ENCODE measurements at regions not wholly inside any gene's neighbourhood (a gene's known extent, or its start where the extent isn't known, plus 50 kb on each side); places are given as distances from the start of the nearest gene placed in this dataset.
A peak's percentile ranks its signal among the peaks of the same experiment; 100 is the strongest.

DNA sequence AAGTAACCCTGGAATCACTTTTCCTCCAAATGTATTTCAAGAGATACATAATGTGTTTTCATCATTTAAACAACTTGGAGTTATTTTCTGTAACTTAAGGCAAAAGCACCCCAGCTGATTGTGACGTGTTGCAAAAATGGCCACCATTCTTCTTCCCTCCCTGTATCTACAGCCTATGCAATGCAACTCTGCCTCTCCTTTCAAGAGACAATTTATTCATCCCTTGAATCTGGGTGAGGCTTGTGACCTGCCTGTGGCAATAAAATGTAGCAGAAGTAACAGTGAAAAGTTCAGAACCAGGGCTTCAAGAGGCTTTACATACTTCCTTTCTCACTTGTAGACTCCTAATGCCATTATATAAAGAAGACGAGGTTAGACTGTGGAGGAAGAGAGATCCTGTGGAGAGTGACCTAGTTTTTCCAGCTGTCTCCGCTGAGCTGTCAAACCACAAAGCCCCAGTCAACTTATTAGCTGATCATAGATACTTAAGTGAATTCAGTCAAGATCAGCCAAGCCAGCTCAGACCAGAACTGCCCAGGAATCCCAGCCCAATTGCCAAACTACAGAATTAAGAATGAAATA is 81.0 kb upstream of the KLF3 start:
- TF ChIP-seq, protein P1, sequence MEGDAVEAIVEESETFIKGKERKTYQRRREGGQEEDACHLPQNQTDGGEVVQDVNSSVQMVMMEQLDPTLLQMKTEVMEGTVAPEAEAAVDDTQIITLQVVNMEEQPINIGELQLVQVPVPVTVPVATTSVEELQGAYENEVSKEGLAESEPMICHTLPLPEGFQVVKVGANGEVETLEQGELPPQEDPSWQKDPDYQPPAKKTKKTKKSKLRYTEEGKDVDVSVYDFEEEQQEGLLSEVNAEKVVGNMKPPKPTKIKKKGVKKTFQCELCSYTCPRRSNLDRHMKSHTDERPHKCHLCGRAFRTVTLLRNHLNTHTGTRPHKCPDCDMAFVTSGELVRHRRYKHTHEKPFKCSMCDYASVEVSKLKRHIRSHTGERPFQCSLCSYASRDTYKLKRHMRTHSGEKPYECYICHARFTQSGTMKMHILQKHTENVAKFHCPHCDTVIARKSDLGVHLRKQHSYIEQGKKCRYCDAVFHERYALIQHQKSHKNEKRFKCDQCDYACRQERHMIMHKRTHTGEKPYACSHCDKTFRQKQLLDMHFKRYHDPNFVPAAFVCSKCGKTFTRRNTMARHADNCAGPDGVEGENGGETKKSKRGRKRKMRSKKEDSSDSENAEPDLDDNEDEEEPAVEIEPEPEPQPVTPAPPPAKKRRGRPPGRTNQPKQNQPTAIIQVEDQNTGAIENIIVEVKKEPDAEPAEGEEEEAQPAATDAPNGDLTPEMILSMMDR (IDR thresholded peaks at IDR 0.05; ENCODE audit: low read depth, low read length) = no peak
- no peaks in the 10 kb centered on the region for H3K4me1 ChIP-seq

DNA sequence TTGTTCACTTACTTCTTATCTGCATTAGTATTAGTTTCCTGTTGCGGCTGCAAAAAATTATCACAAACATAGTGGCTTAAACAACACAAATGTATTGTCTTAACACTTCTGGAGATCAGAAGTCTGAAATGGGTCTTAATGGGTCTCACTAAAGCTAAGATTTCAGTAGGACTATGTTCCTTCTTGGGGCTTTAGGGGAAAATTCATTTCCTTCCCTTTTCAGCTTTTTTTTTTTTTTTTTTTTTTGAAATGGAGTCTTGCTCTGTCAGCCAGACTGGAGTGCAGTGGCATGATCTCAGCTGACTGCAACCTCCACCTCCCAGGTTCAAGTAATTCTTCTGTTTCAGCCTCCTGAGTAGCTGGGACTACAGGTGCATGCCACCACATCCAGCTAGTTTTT is 78.1 kb upstream of the KLF3 start:
- TF ChIP-seq, protein P1 (IDR thresholded peaks at IDR 0.05; ENCODE audit: low read depth, low read length) = no peak
- DNase-seq = no peak
- H3K9me3 ChIP-seq = no peaks in the 10 kb centered on the region
- no peaks in the 10 kb centered on the region for H3K27me3 ChIP-seq
- no peak overlapping the region for H3K4me3 ChIP-seq (ENCODE audit: low read depth, low read length)
- H3K36me3 ChIP-seq = no peaks in the 10 kb centered on the region
- no peaks in the 10 kb centered on the region for H3K4me1 ChIP-seq

More for the DNA sequence above, 81.0 kb upstream of the KLF3 start:
- H3K4me3 ChIP-seq (ENCODE audit: low read depth, low read length) = no peak overlapping the region
- no peaks in the 10 kb centered on the region for H3K27me3 ChIP-seq
- no peaks in the 10 kb centered on the region for H3K36me3 ChIP-seq
- no peaks in the 10 kb centered on the region for H3K9me3 ChIP-seq
- no peak for DNase-seq

DNA sequence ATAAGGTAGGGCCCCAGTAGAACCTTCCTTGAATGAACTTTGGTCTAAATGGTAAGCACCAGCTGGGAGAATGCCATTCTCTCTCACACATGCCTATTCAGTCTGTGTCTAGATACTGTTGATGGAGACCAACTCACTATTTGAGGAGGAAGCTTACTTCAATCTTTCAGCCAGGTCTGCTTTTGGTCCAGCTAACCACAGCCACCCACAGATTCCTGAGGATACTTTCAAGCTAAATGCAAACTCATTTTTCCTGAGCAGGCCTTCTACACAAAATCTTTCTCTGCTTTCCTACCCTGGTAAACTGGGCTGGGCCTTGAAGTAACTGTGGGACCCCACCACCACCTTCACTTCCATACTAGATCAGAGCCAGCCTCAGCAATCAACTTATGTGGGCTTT is 76.9 kb upstream of the KLF3 start:
- no peak for DNase-seq
- no peaks in the 10 kb centered on the region for H3K27me3 ChIP-seq

DNA sequence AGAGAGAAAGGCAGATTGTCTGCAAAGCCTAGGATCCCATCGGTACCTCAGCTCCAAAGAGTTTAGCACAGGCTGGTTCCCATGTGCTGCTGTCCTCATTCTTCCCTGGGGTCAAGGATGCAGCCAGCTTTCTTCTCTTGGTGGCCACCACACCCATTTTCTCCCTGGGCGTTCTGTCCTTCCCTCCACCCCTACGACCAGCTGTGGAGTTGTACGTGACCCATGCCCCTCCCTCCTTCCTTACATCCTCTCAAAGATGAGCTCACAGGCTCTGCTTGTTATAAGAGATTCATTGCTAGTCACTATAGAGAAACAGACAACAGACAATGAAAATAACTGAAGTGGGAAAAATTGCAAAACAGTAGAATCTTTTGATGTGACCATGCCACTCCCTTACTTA is 74.0 kb upstream of the KLF3 start:
- no peaks in the 10 kb centered on the region for H3K27me3 ChIP-seq
- TF ChIP-seq, protein P1 (IDR thresholded peaks at IDR 0.05; ENCODE audit: low read depth, low read length) = no peak
- DNase-seq = no peak
- no peaks in the 10 kb centered on the region; the same call in 1 of the 2 replicates for H3K4me1 ChIP-seq
- H3K9me3 ChIP-seq = no peaks in the 10 kb centered on the region
- H3K4me3 ChIP-seq (ENCODE audit: low read depth, low read length) = no peak overlapping the region
- H3K36me3 ChIP-seq = no peaks in the 10 kb centered on the region

More for the DNA sequence above, 76.9 kb upstream of the KLF3 start:
- no peaks in the 10 kb centered on the region for H3K9me3 ChIP-seq
- no peaks in the 10 kb centered on the region for H3K36me3 ChIP-seq
- TF ChIP-seq, protein P1 (IDR thresholded peaks at IDR 0.05; ENCODE audit: low read depth, low read length) = no peak
- no peaks in the 10 kb centered on the region for H3K4me1 ChIP-seq
- no peak overlapping the region for H3K4me3 ChIP-seq (ENCODE audit: low read depth, low read length)

DNA sequence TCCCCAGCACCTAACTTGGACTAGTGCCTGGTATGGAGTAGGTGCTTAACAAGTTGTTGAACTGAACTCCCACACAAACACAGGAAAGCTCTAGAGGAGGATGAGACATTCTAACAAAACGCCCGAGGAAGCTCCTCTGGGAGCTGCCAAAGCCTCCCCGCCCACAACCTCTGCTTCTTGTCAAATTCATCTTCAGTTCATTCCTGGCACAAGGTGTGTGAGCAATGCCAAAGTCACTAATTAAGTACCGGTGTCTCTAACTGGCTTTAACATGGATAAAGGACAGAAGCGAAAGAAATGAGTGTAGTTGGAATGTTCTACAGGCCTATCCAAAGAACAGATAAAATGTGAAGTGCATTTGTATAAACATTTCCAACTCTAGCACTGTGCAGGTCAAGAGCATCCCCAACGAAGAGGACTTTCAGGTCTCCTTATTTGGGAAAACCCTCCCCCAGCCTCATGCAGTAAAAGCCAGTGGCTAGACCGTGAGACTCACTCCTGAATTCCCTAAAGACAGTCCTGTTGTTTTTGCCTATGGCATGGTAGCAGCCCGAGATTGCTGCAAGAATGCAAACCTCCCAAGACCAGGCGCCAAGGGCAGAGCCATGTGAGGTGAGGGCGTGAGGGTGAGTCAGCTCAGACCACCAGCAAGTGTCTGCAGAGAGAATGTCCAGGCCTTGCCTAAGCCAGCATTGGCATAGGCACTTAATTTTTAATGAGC is 72.2 kb upstream of the KLF3 start:
- no peak overlapping the region for H3K4me3 ChIP-seq (ENCODE audit: low read depth, low read length)
- H3K36me3 ChIP-seq = no peaks in the 10 kb centered on the region
- H3K4me1 ChIP-seq = no peaks in the 10 kb centered on the region; the same call in 1 of the 2 replicates
- TF ChIP-seq, protein P1 (IDR thresholded peaks at IDR 0.05; ENCODE audit: low read depth, low read length) = no peak
- H3K27me3 ChIP-seq = no peaks in the 10 kb centered on the region
- H3K9me3 ChIP-seq = no peaks in the 10 kb centered on the region
- DNase-seq = peak; percentile 12

DNA sequence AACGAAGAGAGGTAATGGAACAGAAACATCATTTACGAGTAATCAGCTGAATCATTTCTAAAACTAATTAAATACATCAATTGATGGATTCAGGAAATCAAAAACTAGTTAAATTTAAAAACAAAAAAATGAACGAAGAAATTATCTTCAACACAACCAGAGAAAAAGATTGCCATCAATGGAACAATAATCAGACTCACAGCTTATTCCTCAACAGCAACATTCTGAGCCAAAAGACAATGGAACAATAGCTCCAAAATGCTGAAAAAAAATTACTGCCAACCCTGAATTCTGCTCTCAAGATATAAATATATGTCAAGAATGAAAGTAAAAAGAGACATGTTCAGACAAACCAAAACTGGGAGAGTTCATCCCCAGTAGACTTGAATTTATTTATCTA is 65.5 kb upstream of the KLF3 start:
- Histone ChIP-seq H3K36me3 (no peaks in the 10 kb centered on the region), H3K4me1 (no peaks in the 10 kb centered on the region; the same call in 1 of the 2 replicates), H3K9me3 (no peaks in the 10 kb centered on the region), H3K27me3 (no peaks in the 10 kb centered on the region), H3K4me3 (ENCODE audit: low read depth, low read length) (no peak overlapping the region)
- no peak for DNase-seq
- TF ChIP-seq, protein P1 (IDR thresholded peaks at IDR 0.05; ENCODE audit: low read depth, low read length) = no peak
